Body of pancreas (tissue), 4 donors: ENCODE measurements at regions not wholly inside any gene's neighbourhood (a gene's known extent, or its start where the extent isn't known, plus 50 kb on each side); places are given as distances from the start of the nearest gene placed in this dataset.

ENCODE experiments used
- ATAC-seq: fragments of 150-250 bp; one replicate; pipeline ENCODE4 v1.9.1; 2016
- DNase-seq, 4 donors: peaks; one replicate each; pipeline ENCODE4 v3.0.0-alpha.2; 2019
- H3K27ac ChIP-seq, 4 donors: fragments of 200-600 bp; sonication (generic); 1 replicate in 3 of 4; 2 replicates in 1 of 4; pipeline versions ENCODE4 v1.5.1 to v1.6.1; 2016 to 2019; ENCODE audit warnings: mild to moderate bottlenecking in 1 of 4, mixed read lengths in 1 of 4, moderate library complexity in 1 of 4
- H3K27me3 ChIP-seq, 2 donors: fragments of 200-600 bp; sonication (generic); one replicate each; pipeline ENCODE4 v1.6.0; 2016; ENCODE audit warnings: mild to moderate bottlenecking in 1 of 2
- H3K36me3 ChIP-seq, 2 donors: fragments of 200-600 bp; sonication (generic); replicated peaks in 1 of 2; 2 replicates each; pipeline ENCODE4 v1.5.1; 2016; ENCODE audit warnings: low read depth in 2 of 2; ENCODE audit not compliant: insufficient read depth in 1 of 2
- H3K4me1 ChIP-seq: fragments of 200-600 bp; sonication (generic); one replicate; pipeline ENCODE4 v1.6.0; 2016
- H3K4me3 ChIP-seq, 2 donors: fragments of 200-600 bp; sonication (generic); 1 replicate in 1 of 2; 2 replicates in 1 of 2; pipeline ENCODE4 v1.5.1; 2016 to 2019
- H3K9me3 ChIP-seq, 3 donors: fragments of 200-600 bp; sonication (generic); 1 replicate in 2 of 3; 2 replicates in 1 of 3; pipeline ENCODE4 v1.5.1; 2016
- CTCF ChIP-seq, 7 experiments: fragments of 450-650 bp in 4 of 7; fragments of 200-600 bp in 3 of 7; sonication (generic) in 3 of 7; IDR thresholded peaks; one replicate each; pipeline ENCODE4 v1.5.1; 2016 to 2019; ENCODE audit warnings: antibody characterized with exemption in 7 of 7
- POLR2A ChIP-seq, 3 donors: fragments of 450-650 bp; IDR thresholded peaks; one replicate each; pipeline ENCODE4 v1.6.1; 2016; ENCODE audit warnings: antibody characterized with exemption in 3 of 3, mild to moderate bottlenecking in 2 of 3
- WGBS, 2 donors: methylation state at CpG; one replicate each; pipeline ENCODE4 v1.1.5; 2017; 5-methylcytosine and 5-hydroxymethylcytosine counted together
- intact Hi-C: fragments of 100-400 bp; cut with DNase I; formaldehyde crosslinking; loops from one replicate; pipeline ENCODE4 v1.15.1; 2023

GRCh38 chr17:65413390-65413789, 148.1 kb downstream of the AXIN2 start:
- Histone ChIP-seq H3K27ac (no peak overlapping the region), H3K27me3 (no peaks in the 10 kb centered on the region), H3K9me3 (no peaks in the 10 kb centered on the region), H3K36me3 (no peaks in the 10 kb centered on the region), H3K4me1 (no peaks in the 10 kb centered on the region), H3K4me3 (no peak overlapping the region)
- intact Hi-C loops: no loop called here
- ATAC-seq: no peak
- no peak for DNase-seq
- TF ChIP-seq CTCF (IDR thresholded peaks at IDR 0.05) (no peak), POLR2A (IDR thresholded peaks at IDR 0.05) (no peak)
- WGBS, 2 donors: 74 to 80% methylated on average over 2 of the region's 2 CpGs

GRCh38 chr17:65409381-65409780, 152.1 kb downstream of the AXIN2 start:
- no peak overlapping the region for H3K4me3 ChIP-seq
- no peaks in the 10 kb centered on the region for H3K27me3 ChIP-seq
- DNase-seq: no peak
- H3K9me3 ChIP-seq: no peaks in the 10 kb centered on the region
- no peaks in the 10 kb centered on the region for H3K4me1 ChIP-seq
- TF ChIP-seq CTCF (IDR thresholded peaks at IDR 0.05) (no peak), POLR2A (IDR thresholded peaks at IDR 0.05) (no peak)
- no peak for ATAC-seq
- H3K36me3 ChIP-seq: no peaks in the 10 kb centered on the region
- intact Hi-C loops: no loop called here
- H3K27ac ChIP-seq: no peak overlapping the region
- 19 to 39% methylated on average over 1 of the region's 1 CpG for WGBS, 2 donors

DNA sequence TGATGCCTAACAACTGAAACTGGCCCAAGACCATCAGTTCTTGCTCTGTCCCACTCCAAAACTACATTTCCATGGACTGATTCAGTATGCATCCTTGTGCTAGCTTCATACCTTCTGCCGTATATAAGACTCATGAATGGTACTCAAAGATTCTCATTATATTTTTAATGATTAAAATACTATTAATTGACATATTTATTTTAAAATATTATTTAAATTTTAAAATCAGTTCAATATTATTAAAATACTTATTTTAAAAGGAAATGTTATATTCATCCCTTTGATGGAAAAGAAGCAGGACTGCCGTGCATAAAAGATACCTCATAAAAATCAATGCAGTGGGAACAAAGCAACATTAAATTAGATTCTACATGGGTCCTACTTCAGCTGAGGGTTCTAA, 153.4 kb downstream of the AXIN2 start:
- Histone ChIP-seq H3K36me3 (no peaks in the 10 kb centered on the region), H3K4me3 (no peak overlapping the region), H3K4me1 (no peaks in the 10 kb centered on the region), H3K9me3 (no peaks in the 10 kb centered on the region), H3K27me3 (no peaks in the 10 kb centered on the region), H3K27ac (no peak overlapping the region)
- TF ChIP-seq POLR2A (IDR thresholded peaks at IDR 0.05): no peak
- no peak for TF ChIP-seq CTCF (IDR thresholded peaks at IDR 0.05)
- WGBS, 2 donors: 90 to 99% methylated on average over 2 of the region's 2 CpGs
- intact Hi-C loops: no loop called here
- ATAC-seq (no peak), DNase-seq (no peak)

DNA sequence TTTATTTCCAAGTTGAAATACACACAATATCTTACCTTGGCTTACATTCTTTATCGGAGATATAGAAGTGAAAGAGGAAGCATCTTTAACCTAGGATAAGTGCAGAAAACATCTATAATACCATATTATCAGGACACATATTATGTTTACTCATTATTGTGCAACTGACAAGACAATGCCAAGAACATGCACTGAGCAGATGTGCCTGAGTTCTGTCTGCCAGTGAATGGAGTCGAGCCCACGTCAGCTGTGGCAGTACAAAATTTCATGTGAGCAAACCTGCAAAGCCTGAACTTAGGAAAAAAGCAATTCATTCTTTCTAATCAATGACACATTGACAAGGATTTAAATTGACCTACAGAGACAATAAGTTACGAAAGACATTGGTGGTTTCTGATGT, 154.4 kb downstream of the AXIN2 start:
- TF ChIP-seq POLR2A (IDR thresholded peaks at IDR 0.05) (no peak), CTCF (IDR thresholded peaks at IDR 0.05) (no peak)
- WGBS, 2 donors: 75 to 78% methylated on average over 4 of the region's 4 CpGs
- H3K9me3 ChIP-seq: no peaks in the 10 kb centered on the region
- intact Hi-C loops: no loop called here
- no peak overlapping the region for H3K27ac ChIP-seq
- no peaks in the 10 kb centered on the region for H3K4me1 ChIP-seq
- H3K4me3 ChIP-seq: no peak overlapping the region
- H3K36me3 ChIP-seq: no peaks in the 10 kb centered on the region
- no peak for ATAC-seq
- H3K27me3 ChIP-seq: no peaks in the 10 kb centered on the region
- no peak for DNase-seq

DNA sequence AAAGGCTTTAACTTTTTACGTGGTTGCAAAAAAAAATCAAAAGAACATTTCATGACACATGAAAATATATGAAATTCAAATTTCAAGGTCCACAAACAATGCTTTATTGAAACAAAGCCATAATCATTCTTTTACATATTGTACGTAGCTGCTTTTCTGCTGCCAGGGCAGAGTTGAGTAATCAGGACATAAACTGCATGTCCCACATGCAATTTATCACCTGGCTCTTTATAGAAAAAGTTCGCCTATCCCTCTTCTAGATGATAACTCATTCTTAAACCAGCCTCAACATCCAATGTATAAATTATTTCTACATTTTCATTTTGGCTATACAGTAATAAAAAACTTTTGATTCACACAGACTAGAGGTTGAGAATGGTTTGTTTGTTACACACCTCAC, 154.9 kb downstream of the AXIN2 start:
- Histone ChIP-seq H3K4me1 (no peaks in the 10 kb centered on the region), H3K9me3 (no peaks in the 10 kb centered on the region), H3K27ac (no peak overlapping the region), H3K27me3 (no peaks in the 10 kb centered on the region), H3K36me3 (no peaks in the 10 kb centered on the region), H3K4me3 (no peak overlapping the region)
- TF ChIP-seq CTCF (IDR thresholded peaks at IDR 0.05) (no peak), POLR2A (IDR thresholded peaks at IDR 0.05) (no peak)
- DNase-seq (no peak), ATAC-seq (no peak)
- 41 to 46% methylated on average over 3 of the region's 3 CpGs for WGBS, 2 donors
- intact Hi-C loops: no loop called here
